Right forelimb (tissue), 1 donor: ENCODE measurements at regions not wholly inside any gene's neighbourhood (a gene's known extent, or its start where the extent isn't known, plus 50 kb on each side); places are given as distances from the start of the nearest gene placed in this dataset.

ENCODE experiments used
- DNase-seq: peaks from one replicate; pipeline ENCODE4 v3.0.0-alpha.2; 2018

DNA sequence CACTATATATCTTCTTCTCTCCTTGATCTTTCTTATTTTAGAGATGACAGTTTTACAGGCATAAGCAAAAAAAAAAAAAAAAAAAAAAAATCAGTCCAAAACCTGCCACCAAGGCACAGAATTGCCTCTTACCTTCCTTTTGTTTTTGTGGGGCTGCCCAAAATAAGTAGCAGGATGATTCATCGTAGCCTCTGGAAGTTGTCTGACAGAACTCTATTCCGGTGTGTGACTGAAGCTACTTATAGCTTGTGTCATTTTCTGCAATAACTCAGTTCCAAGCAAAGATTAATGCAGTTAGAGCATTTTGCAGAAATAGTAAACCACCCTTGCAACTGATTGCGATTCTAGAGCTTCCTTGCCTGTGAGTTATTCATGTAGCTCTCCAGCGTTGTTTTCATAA, 186.8 kb downstream of the KIF2B start:
- no peak for DNase-seq

DNA sequence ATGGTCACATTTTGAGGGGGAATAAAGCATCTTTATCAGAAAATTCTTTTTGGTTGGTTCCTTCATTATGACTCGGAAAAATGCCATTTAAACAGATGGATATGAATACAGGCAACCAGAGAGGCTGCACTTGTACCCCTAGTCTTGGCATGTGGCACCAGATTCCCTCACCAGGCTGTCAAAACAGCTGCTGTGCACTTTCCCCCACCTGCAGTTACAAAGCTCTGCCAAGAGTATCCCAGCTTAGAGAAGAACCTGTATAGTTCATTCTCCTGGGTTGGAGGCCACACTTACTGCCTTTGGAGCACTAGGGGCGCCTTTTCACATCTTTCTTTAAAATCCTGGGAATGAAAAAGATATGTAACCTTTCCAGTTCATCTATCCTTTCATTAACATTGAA, 190.3 kb downstream of the KIF2B start:
- DNase-seq = no peak

DNA sequence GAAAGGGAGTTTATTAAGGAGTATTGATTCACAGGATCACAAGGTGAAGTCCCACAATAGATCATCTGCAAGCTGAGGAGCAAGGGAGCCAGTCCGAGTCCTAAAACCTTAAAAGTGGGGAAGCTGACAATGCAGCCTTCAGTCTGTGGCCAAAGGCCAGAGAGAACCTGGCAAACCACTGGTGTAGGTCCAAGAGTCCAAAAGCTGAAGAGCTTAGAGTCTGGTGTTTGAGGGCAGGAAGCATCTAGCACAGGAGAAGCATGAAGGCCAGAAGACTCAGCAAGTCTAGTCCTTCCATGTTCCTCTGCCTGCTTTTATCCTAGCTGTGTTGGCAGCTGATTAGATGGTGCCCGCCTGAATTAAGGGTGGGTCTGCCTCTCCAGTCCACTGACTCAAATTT, 193.0 kb downstream of the KIF2B start:
- DNase-seq = no peak

DNA sequence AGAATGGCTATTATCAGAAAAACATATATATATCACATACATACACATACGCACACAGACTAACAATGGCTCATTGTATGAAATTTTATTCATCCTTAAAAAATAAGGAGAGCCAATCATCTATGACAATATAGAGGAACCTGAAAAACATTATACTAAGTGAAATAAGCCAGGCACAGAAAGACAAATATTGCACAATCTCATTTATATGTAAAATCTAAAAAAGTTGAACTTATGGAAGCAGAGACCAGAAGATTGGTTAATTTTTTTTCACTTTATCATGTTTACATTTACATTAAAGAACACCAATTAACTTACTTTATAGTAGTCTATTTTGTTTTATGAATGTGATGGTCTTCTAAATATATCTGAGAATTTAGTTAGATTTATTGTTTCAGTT, 198.7 kb downstream of the KIF2B start:
- DNase-seq = no peak

DNA sequence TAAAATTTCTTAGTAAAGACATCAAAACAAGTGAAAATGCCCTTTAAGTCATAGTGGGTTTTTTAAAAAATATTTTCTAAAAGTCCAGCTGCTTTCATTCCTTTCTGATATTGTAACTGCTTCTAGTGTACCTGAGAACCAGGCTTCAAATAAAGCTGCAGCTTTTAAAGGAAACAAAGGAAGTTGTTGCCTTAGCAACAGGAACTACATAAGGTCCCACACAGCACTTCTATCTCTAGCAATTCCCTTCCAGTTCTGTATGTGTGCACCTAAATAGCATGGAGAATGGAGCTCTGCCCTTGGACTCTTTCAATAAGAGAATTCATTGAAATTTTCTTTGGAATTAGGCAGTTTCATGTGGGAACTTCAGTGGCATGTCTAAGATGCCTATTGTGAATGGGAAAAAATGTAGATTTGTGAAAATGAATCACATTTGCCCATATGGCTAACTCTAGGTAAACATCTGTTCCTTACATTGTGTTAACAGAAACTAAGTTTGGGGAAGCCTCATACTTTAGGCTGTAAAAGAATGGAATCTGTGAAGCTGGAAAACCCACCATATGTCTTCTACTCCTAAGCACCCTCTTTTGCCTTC, 206.4 kb downstream of the KIF2B start:
- no peak for DNase-seq

DNA sequence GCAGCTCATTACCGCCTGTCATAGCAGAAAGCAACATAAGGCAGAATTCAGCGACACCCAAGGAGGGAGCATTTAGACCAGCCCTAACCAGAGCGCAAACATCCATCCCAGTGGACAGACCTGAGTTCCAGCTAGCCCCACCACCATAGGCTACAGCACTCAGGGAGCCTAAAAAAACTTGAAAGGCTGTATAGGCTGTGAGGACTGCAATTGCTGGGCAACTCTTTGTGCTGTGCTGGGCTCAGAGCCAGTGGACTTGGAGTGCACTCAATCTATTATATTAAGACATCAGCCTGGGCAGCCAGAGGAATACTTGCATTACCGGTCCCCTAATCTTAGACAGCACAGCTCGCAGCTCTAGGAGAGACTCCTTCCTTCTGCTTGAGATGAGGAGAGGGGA, 207.3 kb downstream of the KIF2B start:
- no peak for DNase-seq

DNA sequence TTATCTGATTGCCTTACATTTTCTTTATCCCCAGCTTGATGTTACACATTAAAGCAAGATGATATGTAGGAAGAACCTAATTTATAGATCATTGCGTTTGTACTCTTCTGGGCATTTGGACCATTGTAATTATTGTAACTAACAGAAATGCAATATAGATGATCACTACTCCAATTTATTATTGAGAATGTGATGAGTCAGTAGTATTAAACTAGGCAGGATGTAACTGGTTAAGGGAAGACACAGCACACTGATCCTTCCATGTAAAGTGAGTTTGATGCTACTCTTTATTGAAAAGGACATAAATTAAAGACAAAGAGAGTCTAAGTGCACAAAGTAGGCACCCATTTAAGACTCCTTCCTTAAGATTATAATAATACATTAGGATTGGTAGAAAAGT, 223.8 kb downstream of the KIF2B start:
- DNase-seq = no peak

DNA sequence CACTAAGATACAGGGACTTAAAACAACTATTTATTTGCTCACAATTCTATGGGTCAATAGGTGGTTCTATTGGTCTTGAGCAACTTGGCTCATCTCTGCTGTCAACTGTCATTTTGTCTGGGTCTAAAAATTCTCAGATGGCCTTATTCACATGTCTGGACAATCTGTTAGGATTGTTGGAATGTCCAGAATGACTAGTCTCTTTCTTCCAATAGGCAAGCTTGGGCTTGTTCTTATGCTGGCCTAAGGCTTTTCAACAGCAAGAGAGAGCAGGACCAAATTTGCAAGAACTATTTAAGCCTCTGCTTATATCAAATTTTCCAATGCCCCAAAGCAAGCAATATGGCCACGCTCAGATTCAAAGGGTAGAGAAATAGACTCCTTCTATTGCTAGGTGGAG, 240.9 kb downstream of the KIF2B start:
- no peak for DNase-seq

DNA sequence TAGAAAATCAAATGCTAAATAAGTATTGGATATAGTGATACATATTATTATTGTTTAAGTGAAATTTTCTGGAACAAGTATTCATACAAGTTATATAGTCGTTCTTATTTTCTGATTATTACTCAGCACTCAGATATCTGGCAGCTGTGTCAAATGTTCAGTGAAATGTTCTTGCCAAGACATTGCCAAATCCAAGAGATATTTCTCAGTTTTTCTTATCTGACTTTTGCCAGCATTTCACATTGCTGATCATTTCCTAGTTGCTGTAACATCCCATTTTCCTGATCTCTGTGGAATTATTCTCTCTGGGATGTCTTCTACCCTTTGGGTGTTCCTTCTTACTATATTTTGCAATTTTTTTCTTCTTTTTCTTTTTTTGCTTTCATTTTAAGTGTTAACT, 262.3 kb downstream of the KIF2B start:
- DNase-seq = no peak

DNA sequence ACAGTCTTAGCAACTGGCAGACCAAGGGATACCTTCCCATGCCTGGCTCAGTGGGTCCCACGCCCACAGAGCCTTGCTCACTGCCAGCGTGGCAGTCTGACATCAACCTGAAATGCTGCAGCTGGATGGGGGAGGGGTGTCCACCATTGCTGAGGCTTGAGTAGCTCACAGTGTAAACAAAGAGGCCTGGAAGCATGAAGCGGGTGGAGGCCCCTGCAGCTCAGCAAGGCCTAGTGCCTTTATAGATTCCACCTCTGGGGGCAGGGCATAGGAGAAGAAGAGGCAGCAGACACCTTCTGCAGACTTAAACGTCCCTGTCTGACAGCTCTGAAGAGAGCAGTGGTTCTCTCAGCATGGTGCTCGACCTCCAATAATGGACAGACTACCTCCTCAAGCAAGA, 263.2 kb downstream of the KIF2B start:
- DNase-seq = no peak

DNA sequence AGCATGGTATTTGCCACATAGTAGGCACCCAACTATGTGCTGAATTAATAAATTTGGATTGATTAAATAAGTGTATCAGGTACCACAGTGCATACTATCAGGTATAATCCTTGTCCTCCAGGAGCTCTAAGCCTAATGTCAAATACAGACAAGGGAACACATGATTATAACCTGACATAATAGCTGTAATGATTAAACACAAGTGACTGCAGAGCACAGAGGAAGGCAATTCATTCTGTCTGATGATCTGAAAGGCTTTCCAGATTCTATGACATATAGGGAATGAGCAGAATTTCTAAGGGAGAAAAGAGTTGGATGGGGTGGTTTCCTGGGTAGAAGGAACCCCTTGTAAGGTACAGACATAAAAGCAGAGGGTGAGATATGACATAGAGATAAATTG, 273.5 kb downstream of the KIF2B start:
- no peak for DNase-seq

DNA sequence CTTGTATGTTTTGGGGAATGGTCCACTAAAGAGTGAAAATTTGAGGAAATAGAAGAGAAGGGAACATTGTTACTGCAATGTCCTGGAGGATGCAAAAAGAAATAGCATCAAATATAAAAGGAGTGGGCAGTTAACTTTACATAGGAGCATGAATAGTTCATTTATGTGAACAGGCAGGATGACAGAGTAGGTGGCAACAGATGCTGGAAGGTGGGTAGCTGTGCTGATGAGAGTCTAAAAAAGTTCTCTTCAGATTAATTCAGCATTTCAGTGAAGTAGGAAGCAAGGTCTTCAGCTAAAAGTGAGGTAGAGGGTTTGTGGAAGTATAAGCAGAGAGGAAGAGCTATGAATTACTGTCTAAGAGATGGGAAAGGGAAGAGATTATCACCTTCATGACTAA, 276.5 kb downstream of the KIF2B start:
- DNase-seq = no peak

DNA sequence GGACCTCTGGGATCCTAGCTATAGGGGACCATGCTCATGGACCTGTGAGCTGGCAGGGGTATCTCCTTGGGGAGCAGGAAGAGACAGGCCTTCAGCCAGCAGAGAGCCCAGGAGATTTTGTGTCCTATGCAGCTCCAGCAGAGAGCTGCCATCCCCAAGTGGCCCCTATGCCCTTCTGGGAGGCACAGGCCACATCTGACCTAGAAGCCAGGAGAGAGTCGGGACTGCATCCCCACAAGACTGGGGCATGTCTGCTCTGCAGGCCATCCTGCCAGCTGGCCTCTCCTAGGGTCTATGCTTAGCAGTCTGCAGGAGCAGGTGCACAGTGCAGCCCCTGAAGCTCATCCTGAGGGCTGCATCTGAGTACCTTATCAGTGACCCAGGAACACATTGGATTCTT, 279.5 kb downstream of the KIF2B start:
- DNase-seq = no peak

DNA sequence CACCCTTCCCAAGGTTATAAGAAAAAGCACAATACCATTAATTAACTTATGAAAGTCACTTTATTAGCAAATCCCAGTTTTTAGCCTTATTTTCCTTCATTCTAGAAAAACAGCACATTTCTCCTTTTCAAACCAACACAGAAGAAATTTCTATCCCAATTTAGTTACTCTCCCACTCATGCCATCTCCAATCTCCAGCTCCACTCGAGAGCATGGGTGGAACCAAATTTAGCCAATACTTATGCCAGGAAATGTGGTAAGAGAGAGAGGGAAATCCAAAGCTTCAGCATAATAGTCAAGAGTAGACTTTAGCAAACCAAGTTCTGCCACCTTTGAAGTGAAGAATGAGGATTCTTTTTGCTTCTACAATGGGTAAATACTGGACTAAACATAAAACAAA, 288.8 kb downstream of the KIF2B start:
- DNase-seq = no peak

DNA sequence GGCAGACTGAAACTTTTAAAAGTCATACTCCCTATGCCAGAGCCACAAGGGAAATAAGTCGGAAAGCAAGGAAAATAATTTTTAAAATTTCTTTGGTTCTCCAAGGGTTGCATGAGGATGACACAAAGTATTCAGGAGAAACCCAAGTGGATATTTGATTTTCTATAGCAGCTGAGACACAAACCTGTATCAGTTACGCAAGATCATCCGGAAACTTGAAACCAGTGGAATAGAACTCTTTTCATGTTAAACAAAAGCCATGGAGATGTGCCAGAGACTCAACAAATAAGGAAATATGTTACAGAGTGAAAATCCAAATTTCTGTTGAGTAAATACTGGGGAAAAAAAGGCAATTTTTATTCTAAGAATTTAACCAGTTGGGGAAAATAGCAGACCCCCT, 294.7 kb downstream of the KIF2B start:
- DNase-seq = no peak

DNA sequence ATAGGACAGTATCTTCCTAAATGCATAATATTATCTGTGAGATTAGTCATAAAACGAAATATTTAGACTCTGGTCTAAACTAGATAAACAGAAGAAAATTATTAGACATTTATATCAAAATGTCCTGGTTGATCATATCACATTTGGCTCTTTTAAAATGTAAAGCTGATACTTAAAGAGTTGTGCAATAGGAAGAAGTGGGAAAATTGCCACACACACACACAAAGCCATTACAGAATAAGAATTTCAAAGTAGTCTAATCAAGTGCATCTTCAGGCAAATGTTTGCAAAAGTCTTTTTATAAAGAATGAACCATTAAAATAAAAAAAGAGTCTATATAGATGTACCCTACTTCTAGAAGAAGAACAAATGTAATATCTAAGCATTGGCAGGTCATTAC, 301.7 kb downstream of the KIF2B start:
- no peak for DNase-seq

DNA sequence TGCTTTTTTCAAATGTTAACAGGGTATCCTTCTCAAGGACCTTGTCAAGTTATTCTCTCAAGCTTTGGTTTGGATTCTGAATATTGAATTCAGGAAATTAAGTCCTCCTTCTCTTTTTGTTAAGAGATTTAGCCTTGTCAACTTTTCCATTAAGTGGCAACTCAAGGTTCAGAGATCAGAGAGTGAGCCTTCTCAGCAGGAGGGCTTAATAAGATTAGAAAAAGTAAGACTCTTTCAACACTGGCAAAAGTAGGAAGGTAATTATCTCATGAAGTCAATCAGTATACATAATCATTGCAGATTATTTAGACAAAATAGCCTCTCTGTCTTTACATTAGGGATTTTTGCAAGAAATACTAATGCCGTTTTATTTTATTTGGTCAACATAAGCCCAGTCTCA, 330.7 kb downstream of the KIF2B start:
- no peak for DNase-seq

DNA sequence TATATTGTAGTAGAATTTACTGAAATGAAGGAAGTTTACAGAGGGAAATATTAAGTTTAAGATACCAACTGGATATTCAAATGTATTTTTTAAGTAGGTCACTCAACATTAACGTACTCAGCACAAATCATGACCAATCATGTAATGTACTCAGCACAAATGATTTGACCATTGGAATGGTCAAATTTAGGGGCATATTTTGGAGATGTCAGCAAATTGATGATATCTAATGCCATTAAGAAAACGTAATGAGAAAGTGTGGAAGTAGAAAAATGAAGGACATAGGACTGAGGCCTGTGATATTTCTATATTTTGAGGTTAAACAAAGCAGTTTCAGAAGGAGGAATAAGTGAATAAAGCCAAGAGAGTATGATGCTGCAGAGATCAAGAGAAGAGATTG, 334.8 kb downstream of the KIF2B start:
- DNase-seq = no peak

DNA sequence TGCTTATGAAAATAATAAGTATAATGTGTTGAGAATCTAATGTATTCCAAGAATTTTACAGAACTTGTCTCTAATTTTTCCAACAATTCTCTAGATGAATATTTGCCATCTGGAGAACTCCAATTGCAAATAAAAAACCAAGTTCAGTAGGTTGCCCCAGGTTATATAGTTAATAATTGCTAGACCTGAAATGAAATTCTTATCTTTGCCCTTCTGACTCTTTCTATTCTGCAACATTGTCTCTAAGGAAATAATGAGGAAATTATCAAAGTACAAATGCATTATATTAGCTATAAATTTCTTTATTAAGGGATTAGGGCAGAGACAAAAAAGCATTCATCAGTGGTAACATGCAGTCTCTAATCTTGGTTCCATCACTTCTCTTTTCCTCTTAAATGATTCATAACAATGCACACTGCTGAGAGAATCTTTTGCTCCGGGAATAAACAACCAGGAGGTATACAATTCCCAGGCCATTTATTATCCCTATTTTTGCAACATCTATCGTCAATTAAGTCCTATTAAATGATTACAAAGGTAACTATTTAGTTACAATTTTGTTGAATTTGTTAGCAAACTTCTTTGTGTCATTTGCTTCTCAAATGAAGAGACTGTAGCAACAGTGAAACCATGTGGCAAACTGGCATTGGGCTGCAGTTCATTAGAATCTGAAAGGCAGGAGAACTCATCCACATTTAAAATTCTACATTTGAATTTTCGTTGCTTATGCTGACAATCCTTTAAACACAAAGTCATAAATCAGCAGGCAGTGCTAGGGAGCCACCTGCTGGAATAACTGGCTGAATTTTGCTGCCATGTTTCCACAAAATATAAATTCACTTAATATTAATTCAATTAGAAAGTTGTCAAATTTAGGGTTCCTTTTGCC, 349.6 kb downstream of the KIF2B start:
- peak; percentile 48 for DNase-seq

DNA sequence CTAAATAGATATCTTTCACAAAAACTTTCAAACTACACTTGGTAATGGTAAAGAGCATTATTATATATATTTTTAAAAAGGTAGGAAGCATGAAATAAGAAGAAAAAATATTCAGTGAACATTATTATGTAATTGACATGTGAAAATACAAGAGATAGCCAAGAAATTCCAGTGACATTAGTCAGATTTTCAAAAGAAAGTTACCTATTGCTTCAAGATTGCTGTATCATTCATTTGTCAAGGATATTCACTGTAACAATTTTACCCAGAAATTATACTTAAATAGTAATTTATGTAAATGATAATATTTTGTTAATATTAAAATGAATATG, 350.2 kb downstream of the KIF2B start:
- DNase-seq = no peak

DNA sequence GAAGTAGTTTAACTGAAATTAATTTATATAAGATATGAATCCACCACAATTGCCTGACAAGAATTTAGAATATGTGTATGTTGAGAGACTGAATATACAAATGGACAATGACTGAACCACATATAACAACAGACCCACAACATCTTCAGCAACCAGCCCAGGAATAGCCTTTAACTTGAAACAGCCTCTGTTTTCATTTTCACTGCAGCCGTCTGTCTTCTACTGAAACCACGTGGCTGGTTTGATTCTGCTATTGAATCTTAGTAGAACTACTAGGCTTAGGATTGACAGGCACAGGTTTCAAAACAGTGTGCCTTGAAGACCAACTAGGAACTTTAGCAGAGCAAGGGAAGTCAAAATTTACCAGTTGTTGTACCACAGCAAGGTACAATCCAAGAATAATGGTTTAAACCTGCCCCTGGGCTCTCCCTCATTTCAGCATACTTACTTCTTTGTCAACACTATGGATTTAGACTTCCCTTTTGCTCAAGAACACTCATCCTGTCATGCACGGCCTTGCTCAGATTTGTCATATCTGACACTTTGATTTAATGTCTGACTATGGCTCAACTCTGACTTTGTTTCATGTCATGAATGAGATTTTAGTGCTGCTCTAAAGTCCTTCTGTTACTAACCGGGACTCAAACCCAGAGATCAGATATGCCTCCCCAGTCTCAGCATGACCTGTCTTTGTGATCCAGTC, 355.0 kb downstream of the KIF2B start:
- no peak for DNase-seq

DNA sequence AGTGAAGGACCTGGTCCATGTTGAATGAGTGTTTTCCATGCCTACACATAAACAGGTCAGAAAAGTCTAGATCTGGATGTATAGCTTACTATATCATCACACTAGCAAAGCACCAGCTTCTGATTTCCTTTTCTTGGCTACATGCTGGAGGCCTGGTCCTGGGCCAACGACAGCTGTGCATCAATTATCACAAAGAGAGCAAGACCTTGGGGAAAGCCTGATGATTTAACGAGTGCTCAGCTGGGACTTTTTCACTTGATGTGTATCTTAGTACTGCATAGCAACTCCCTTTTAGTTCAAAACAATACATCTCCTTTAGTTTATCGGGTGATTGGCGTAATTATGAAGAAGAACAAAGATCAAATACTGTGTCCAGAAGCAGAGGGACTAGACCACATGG, 358.2 kb downstream of the KIF2B start:
- peak; percentile 48 for DNase-seq

DNA sequence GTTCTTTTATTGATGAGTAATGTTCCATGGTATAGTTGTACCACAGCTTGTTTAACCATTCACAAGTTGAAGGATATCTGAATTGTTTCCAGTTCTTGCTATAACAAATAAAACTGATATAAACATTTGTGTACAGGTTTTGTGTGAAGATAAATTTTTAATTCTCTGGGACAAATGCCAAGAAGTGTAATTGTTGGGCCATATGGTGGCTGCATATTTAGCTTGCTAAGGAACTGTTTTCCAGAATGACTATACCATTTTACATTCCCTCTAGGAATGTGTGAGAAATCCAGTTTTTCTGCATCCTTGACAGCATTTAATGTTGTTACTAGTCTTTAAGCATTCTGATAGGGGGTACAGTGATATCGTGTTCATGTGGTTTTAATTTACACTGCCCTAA, 368.5 kb downstream of the KIF2B start:
- DNase-seq = no peak

DNA sequence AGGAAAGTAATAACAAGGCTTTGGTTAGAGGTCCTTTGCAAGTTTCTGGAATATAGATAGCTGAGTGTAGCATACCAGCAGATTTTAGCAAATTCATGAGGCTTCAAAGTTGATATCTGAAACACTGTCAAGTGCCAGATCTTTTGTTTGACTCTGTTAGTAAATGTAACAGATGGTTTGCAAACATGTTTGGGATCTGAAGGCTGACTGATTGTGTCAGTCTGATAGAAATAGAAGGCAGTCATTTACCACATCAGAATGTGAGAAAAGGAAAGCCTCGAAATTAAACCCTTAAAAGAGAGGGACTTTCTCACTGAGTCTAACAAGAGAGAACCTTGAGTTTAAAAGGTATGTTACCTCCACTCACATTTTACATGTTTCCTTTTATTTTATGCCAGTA, 371.5 kb downstream of the KIF2B start:
- no peak for DNase-seq
